ENCODE measurements at regions not wholly inside any gene's neighbourhood (a gene's known extent, or its start where the extent isn't known, plus 50 kb on each side); places are given as distances from the start of the nearest gene placed in this dataset.
"Not testable (repeated sequence)": the region's sequence is repeated elsewhere in the genome, so short reads cannot be mapped to it uniquely, and the experiment has no call there.

DNA sequence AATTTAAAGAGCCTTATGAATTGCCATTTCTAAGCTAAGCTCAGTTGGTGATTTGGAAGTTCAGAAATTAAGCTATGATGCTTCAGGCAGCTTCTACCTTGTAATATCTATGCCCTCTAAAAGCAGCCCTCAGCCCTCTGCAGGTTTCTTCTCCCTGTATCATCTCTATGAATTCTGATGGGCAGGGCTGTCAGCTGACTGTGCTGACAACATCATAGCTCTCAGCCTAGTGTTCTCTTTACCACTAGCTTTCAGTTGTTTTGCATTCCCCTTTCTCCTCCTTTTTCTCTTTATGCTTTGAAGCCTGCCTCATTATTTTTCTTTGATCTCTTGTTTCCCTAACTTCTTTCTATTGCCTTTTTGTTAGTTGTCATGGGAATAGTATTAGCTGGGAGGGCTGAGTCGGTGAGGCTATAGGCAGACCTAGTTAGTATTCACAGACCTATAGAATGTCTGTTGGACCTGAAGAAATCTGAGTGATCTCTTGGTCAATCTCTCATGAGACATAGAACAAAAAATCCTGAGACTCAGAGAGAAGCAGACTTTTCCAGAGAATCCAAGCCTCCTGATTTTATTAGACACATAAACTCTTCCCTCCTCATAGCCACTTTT is 535.4 kb downstream of the RAB38 start:
- DNase-seq (ENCODE audit: low spot score), result no peak

DNA sequence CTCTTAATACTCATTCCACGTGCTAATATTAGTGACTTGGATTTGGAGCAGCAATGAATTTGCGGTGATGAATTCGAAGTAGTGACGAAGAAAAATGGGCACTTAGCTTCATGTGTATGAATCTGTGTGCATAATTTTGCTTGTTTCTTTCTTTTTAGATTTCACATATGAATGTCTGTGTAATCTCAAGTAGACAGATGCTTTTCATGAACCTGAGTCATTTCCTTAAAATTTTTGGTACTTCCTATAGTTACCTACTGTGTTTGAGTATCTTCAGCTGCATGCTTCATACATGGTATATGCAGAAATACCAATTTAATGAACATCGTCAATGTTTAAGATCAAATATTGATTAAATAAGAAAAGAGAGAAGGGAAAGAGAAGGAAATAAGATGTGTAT is 540.2 kb downstream of the RAB38 start:
- DNase-seq (ENCODE audit: low spot score), result no peak

DNA sequence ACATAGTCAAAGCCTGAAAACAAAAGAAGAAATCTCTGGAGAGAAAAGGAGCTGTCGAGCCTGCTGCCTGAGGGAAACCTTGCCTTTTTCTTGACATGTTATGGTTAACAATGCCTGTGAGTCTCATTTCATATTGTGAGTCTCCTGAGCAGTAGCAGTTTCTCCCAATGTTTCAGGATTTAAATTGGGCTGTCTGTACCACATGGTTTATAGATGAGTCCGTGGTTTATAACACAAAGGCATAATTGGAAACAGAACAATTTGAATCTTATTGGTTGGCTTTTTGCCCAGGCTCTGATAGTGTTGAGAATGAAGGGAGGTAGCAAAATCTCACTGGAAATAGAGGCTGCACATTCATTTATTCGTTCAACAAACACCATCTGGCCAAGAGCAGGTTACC is 540.9 kb downstream of the RAB38 start:
- DNase-seq (ENCODE audit: low spot score), result no peak

DNA sequence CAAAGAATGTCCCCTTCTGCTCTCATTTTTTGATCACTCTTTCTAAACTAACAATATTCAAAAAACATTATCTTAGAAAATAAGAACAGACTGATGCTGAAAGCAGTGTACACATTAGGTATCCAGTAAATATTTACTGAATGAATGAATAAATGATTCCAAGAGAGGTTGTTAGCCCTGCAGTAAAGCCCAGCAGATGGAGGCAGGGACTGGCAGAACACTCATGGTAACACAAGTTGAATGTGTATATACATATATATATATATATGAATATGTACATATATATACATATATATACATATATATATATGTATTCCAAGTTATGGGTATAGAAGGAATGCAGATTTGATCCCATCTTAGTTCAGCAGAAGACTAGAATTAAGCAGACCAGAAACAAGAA is 546.3 kb downstream of the RAB38 start:
- no peak for DNase-seq (ENCODE audit: low spot score)

DNA sequence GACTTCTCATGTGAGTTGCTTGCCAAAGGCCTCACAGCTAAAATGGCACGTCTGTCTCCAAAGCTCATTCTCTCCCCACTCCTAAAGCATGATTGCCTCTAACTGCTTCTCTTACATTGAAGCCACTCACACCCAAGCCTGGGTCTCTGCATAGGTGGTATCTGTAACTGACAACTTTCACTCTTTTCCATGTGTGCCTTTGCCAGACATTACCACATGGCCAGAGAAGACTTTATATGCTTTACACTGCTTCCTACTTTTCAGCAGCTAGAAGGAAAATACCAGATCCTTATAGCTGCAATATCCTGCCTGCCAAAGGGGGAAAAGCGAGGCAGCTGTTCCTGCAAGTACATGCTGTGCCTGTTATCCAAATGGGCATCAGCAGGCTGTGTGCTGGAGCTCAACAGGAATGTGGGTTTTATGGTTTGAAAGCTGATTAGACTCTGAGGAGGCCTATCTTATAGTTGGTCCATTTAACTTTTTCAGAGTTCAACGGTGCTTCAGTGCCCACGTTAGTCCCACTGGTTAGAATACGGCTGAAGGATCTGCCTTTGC is 547.1 kb downstream of the RAB38 start:
- no peak for DNase-seq (ENCODE audit: low spot score)

DNA sequence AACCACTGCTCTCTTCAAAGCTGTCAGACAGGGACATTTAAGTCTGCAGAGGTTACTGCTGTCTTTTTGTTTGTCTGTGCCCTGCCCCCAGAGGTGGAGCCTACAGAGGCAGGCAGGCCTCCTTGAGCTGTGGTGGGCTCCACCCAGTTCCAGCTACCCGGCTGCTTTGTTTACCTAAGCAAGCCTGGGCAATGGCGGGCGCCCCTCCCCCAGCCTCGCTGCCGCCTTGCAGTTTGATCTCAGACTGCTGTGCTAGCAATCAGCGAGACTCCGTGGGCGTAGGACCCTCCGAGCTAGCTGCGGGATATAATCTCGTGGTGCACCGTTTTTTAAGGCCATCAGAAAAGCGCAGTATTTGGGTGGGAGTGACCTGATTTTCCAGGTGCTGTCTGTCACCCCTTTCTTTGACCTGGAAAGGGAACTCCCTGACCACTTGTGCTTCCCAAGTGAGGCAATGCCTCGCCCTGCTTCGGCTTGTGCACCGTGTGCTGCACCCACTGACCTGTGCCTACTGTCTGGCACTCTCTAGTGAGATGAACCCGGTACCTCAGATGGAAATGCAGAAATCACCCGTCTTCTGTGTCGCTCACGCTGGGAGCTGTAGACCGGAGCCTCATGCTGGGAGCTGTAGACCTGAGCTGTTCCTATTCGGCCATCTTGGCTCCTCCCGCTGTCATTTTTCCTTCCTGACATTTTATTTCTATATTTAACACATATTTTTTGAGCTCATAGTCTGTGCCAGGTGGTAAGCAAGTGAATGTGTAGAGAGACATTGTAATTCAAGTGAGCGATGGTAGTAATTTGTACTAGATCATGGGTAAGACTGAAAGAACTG is 551.5 kb downstream of the RAB38 start:
- DNase-seq (ENCODE audit: low spot score), result not testable (repeated sequence)

DNA sequence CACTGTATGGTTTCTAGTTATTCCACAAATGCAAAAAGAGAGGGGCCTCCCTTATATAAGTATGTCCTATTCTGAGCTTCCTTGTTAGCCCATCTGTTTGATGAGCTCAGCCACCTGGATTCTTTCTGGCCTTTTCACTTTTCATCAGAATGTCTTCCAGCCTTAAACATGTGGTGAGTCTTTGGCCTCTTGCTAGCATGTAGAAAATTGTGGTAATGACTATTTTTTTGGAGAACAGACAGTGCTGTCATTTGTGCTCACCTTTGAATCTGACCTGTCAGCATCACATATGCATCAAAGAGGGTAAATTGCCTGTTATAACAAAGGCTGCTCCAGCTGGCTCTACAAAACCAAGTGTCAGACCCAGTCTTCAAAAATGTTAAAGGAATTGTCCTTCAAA is 558.7 kb downstream of the RAB38 start:
- DNase-seq (ENCODE audit: low spot score), result no peak

DNA sequence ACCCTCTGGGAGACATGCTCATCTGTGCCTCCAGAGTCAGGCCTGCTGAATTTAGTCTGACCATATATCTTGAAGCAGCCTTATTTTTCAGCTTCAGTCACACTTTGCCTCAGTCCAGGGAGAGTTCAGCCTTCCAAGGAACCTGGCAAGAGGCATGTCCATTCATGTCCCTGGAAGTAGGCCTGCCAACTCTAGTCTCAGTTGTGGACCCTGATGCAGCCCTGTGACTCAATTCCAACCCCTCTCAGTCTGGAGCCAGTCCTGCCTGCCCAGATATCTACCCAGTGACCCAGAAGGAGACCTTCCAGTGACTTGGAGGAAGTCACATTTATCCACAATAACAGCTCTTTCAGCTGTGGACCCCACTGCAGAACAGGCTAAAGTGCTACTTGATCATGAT is 566.6 kb downstream of the TMEM135 start:
- DNase-seq (ENCODE audit: low spot score), result no peak

DNA sequence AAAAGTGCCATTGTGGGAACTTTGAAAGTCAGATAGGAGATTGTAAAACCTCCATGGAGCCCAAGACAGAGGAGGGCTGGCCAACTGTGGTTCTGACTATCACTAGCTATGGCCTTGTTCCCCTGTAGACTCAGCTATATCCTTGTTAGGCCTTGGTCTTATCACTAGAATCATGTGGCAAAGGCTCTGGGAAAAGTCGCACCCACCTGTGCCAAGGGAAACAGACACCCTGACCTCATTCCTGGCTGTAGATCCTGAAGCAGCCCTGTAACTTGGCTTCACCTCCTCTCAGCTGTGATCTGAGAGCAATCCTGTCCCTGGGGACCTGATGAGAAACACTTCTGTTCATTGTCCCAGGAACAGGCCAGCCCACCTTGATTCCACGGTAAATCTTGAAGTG is 566.2 kb downstream of the TMEM135 start:
- no peak for DNase-seq (ENCODE audit: low spot score)

DNA sequence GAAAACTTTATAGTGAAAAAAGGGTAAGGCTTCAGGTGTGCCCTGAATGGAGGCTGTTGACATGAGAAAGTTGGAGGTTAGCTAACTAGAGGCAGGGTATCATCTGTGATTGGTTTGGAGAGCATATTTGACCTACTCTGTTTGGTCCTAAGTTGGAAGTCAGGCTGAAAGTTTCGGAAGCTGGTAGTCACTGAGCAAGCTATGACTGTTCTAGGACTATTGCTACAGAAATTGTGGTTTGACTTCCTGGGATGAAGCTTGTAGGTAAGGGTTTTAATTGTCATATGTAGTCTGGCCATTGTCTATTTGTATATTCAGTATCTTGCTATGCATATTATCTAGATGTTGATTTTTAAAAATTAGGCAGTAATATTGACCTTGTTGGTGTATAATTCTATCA is 565.0 kb downstream of the TMEM135 start:
- DNase-seq (ENCODE audit: low spot score), result no peak

DNA sequence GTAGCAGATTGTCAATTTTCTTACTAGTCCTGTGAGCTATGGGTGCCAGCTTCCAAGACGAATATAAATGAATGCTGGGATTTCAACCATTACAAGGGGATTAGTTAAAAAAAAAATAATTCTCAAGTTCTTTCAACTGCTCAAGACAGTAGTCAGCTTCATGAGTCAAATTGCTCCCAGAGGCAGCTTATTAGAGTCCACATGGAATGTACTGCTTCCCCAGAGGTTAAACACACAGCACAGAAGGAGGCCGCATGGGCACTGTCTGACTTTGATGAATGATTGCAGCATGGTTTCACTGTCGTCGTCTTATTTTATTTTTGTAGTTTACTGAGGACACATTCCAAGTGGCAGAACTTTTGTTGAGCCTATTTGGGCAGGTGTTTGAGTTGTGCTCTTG is 563.2 kb downstream of the TMEM135 start:
- DNase-seq (ENCODE audit: low spot score), result no peak

DNA sequence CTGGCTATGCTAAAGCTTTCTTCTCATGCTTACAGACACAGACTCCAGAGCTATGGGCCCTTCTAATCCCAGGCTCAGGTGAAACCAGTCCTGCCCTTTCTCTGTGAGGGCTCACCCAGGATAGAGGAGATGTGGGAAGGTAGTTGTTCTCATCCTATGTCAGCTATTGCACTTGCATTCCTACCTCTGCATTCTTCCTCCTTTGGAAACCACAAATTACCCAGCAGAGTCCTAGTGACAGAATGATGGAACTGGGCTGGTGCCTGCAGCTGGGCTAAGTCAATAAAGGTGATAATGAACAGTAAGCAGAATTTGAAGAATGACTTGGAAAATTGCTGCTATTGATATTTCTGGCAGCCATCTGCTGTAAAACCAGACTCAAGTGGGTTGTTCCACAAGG is 560.0 kb downstream of the TMEM135 start:
- no peak for DNase-seq (ENCODE audit: low spot score)

DNA sequence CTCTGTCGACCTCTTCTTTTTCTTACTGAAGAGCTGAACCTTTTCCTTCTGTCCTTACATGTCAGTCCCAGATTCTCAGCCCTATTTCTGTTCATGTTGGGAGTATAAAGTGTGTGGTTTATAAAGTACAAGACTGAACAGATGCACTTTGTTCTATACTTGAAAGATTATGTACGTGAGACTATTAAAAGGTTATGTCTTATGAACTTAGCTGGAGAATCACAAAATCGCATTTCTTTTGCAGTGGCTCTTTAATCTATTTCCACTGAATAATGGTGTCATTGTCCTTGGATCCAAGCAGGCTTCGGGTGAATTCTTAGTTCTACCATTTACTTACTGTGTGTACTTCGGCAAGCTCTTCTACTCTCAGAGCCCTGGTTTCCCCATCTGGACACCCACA is 558.4 kb downstream of the TMEM135 start:
- no peak for DNase-seq (ENCODE audit: low spot score)

DNA sequence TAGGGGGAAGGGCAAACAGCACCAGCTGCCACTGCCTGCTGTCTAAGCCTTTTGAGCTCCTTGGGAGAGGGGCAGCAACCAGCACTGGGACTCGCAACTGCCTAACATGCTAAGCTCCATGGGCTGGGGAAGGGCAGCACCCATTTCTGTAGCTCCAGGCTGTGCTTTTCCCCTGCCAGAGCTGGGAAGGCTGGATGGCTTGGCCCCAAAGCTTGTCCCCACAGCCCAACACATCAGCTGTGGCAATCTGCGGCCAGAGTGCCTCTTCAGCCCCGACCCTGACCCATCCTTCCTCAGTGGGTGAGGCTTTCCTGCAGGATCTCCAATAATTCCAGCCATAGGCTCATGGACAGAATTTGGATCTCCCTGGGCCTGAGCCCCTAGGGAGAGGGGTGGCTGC is 551.3 kb downstream of the TMEM135 start:
- DNase-seq (ENCODE audit: low spot score), result no peak

DNA sequence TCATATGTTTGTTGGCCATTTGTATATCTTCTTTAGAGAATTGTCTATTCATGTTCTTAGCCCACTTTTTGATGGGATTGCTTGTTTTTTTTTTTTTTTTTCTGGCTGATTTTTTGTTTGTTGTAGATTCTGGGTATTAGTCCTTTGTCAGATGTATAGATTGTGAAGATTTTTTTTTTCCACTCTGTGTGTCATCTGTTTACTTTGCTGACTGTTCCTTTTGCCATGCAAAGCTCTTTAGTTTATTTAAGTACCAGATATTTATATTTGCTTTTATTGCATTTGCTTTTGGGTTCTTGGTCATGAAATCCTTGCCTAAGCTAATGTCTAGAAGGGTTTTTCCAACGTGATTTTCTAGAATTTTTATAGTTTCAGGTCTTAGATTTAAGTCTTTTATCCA is 547.9 kb downstream of the TMEM135 start:
- DNase-seq (ENCODE audit: low spot score), result not testable (repeated sequence)

DNA sequence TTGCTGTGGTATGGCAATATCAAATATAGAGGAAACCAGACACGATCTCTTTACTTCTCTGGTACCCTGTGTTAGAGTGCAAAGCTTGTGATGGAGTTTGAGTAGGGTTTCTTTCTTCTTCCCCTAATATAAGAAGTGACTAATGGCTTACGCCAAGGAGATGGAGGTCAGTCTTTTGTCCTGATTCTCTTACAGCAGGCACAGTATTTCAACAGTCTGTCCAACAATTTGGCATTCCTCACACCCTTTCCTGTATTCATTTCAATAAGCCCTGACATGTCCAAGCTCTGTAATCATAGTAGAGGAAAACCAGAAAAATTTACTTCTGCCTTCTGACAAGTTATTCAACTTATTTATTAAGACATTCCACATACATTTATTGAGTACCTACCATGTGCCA is 546.2 kb downstream of the TMEM135 start:
- no peak for DNase-seq (ENCODE audit: low spot score)

DNA sequence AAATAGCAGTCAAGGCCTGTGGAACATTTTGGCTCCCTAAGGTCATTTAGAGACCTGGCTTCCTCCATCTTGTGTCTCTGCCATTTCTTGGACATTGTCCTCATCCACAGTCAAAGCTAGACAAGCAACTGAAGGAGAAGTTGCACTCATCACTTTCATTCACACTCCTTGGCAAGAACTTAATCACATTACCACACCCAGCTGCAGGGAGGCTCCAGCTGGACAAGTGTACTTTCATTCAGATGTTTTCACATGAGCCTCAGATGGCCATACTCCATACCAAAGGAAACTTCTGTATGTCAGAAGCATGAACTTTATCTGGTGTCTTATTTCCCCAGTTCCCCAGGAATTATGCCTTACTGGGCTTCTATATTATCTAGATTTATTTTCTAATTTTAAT is 537.4 kb downstream of the TMEM135 start:
- no peak for DNase-seq (ENCODE audit: low spot score)

DNA sequence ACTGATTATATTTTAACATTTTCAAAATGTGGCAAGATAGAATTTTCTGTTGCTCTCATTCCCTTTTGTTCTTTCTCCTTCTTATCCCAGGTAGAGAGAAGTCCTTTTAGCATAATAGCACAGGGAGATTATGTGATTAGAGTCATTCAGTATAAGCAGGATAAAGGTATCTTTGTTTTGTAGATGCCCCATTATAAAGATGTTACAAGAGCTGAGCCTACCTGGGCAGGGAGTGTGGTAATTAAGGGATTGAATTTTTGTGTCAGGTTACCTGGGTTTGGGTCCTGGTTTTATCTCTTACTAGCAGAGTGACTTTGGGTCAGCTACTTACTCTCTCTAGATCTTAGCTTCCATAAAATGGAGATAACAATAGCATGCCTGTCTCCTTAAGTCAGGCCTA is 536.5 kb downstream of the TMEM135 start:
- no peak for DNase-seq (ENCODE audit: low spot score)

DNA sequence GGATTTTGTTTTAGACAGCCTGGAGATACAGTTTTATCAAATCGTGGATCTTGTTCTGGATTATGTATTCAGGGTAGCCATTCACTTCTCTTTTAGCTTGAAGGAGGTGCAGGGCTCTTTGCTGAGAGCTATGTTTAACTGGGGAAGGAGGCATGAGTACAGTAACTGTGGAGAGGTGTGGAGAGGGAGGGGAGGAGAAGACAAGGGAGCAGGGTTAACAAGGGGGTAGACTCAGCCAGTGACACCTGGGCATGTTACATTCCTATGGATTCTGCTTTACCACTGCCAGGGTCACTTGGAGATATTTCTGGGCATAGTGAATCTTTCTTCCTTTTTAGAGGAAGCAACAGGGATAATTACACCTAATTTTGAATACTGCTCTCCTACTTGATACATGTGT is 536.0 kb downstream of the TMEM135 start:
- DNase-seq (ENCODE audit: low spot score), result no peak

DNA sequence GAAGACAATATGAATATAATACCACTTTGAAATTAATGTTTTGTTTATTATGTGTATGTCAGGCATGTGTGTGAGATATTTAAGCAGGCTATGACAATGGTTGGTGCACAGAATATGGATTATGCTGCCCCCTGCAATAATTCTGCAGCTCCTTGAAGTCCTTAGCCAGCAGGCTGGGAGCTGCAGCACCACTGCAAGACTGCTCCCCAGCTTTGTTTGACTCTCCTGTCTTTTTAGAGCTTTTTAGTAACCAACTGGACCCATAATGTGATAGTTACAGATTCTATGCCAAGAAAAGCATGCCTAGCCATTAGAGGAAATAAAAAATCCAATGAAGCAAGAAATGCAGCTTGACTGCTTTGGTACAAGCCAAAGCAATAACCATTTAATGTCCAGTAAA is 535.1 kb downstream of the TMEM135 start:
- no peak for DNase-seq (ENCODE audit: low spot score)

DNA sequence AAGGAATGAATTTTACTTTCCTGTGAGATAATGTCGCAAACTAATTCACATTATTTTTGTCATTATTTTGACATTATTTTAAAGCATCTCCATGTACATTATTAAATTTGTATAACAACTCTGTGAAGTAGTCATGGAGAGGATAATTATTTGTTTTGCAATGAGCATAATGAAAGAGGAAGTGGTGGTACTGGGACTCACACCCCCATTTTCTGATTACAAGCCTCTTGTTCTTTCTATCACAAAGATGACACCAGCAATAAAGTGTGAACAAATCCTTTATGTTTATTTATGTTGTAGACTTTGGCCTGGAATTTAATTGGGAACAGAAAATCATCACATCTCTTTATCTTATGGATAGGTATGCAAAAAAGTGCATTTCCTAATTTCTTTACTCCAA is 522.6 kb downstream of the TMEM135 start:
- DNase-seq (ENCODE audit: low spot score), result no peak

DNA sequence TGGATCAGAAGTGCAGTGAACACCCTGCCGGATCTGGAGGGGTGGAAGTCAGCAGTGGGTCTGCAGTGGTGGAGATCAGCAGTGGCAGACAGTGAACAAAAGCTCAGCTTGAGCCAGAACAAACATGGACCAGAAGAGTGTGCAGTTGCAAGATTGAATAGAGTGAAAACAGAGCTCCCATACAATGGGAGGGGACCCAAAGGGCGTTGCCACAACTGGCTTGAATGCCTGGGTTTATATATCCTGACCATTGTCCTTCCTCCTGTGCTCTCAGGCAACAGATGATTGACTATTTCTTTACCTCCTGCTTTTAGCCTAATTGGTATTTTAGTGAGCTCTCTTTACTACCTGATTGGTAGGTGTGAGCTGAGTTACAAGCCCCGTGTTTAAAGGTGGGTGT is 522.1 kb downstream of the TMEM135 start:
- DNase-seq (ENCODE audit: low spot score), result not testable (repeated sequence)

DNA sequence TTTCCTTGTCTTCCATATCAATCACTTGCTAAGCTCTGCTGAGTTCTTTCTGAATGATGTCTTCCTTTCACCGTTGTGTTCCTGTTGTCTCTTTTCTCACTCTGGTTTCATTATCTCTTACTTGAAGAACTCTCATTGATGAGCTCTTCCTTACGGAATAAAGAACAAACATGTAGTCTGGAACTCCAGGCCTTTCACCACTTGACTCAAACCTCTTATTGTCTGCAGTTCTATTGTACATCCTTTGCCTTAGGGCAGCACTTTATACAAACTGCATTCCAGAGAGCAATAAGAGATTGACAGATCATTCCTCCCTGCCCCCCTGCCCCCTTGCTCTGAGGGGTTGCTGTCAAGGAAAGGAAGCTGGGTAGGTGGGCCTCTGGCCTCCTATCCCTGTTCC is 517.4 kb downstream of the TMEM135 start:
- DNase-seq (ENCODE audit: low spot score), result no peak

DNA sequence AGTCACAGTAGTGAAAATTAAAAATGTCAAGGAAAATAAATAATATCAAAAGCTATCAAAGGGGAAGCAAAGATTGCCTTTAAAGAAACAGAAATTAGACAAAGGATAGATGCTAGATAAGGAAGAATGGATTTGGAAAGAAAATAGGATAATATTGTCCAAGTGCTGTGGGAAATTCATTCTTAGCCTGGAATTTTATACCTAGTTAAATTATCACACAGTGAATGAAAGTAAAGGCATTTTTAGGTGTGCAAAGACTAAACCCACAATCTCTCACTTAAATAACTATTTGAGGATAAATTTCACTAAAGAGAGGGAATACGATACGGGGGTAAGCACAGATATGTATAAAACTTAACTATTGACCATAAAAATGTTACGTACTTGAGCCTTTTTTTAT is 511.1 kb downstream of the TMEM135 start:
- DNase-seq (ENCODE audit: low spot score), result no peak

All from kidney tubule cell (primary cell).